RWPE1 (cell line): ENCODE measurements at regions not wholly inside any gene's neighbourhood (a gene's known extent, or its start where the extent isn't known, plus 50 kb on each side); places are given as distances from the start of the nearest gene placed in this dataset.

Experiments used
- CTCF ChIA-PET: fragments of 350-600 bp; sonication (Branson Sonifier 250); formaldehyde crosslinking; extraction: SDS; loops from one replicate; lab custom pipeline; 2021; lab: Yijun Ruan, JAX
- POLR2A ChIA-PET: fragments of 400-600 bp; formaldehyde crosslinking; extraction: SDS; loops from one replicate; lab custom pipeline; 2020; ENCODE audit warnings: antibody characterized with exemption; ENCODE audit not compliant: low non-redundant PET; lab: Yijun Ruan, JAX
- DNase-seq: peaks from one replicate; pipeline ENCODE4 v3.0.0; 2012; ENCODE audit warnings: low spot score
- H3K27ac ChIP-seq: fragments of 450-650 bp; 2 replicates; pipeline ENCODE4 v1.5.1; 2017
- CTCF ChIP-seq: fragments of 450-650 bp; conservative IDR thresholded peaks from 2 replicates; pipeline ENCODE4 v1.5.1; 2017; ENCODE audit warnings: low read depth, mild to moderate bottlenecking

GRCh38 chr15:67009576-67010569 is 55.5 kb upstream of the SMAD3 start:
- H3K27ac ChIP-seq = no peak overlapping the region
- CTCF ChIA-PET = no interaction called here
- POLR2A ChIA-PET = no interaction called here
- no peak for DNase-seq
- no peak for TF ChIP-seq CTCF

- DNase-seq = no peak
- ChIA-PET POLR2A (no interaction called here), CTCF (no interaction called here)
- no peak overlapping the region for H3K27ac ChIP-seq
- TF ChIP-seq CTCF = no peak
These were observed 54.3 kb upstream of the SMAD3 start for GRCh38 chr15:67010898-67011616.

- H3K27ac ChIP-seq = no peak overlapping the region
- ChIA-PET CTCF (no interaction called here), POLR2A (no interaction called here)
- no peak for DNase-seq
- no peak for TF ChIP-seq CTCF
These were observed 53.8 kb upstream of the SMAD3 start for GRCh38 chr15:67011617-67012005.

- no peak for TF ChIP-seq CTCF
- POLR2A ChIA-PET = no interaction called here
- no peak for DNase-seq
- CTCF ChIA-PET = interaction anchor here (0.6 kb wide), 1 partner anchor 1341 kb away, joined by 4 read pairs; no protein-coding TSS in a partner anchor
- no peak overlapping the region for H3K27ac ChIP-seq
These were observed 51.7 kb upstream of the SMAD3 start for GRCh38 chr15:67013696-67014095.
